Liver (tissue), 8 donors: ENCODE measurements at regions not wholly inside any gene's neighbourhood (a gene's known extent, or its start where the extent isn't known, plus 50 kb on each side); places are given as distances from the start of the nearest gene placed in this dataset.
A peak's percentile ranks its signal among the peaks of the same experiment; 100 is the strongest.

Experiments used
- DNase-seq: peaks from one replicate; pipeline ENCODE4 v3.0.0-alpha.2; 2017; ENCODE audit warnings: low spot score
- H3K27ac ChIP-seq, 2 donors: one replicate each; pipeline ENCODE4 v1.7.0; 2013; ENCODE audit warnings: inconsistent platforms in 2 of 2, low read length in 2 of 2, control low read depth in 1 of 2, low read depth in 1 of 2, mild to moderate bottlenecking in 1 of 2
- H3K27me3 ChIP-seq, 4 donors: one replicate each; pipeline versions ENCODE4 v1.6.1 to v1.7.0; 2013; ENCODE audit warnings: low read length in 3 of 4, inconsistent platforms in 1 of 4, mild to moderate bottlenecking in 1 of 4, moderate library complexity in 1 of 4; ENCODE audit not compliant: control insufficient read depth in 4 of 4, insufficient read depth in 4 of 4
- H3K36me3 ChIP-seq, 4 donors: one replicate each; pipeline versions ENCODE4 v1.6.1 to v1.7.0; 2013; ENCODE audit warnings: low read length in 3 of 4, mild to moderate bottlenecking in 3 of 4, low read depth in 1 of 4, moderate library complexity in 1 of 4; ENCODE audit not compliant: control insufficient read depth in 4 of 4, insufficient read depth in 3 of 4
- H3K4me1 ChIP-seq, 4 donors: one replicate each; pipeline versions ENCODE4 v1.6.1 to v1.7.0; 2013; ENCODE audit warnings: low read length in 3 of 4, mild to moderate bottlenecking in 3 of 4, moderate library complexity in 1 of 4; ENCODE audit not compliant: control insufficient read depth in 4 of 4, insufficient read depth in 4 of 4
- H3K4me3 ChIP-seq, 3 donors: one replicate each; pipeline versions ENCODE4 v1.6.1 to v1.7.0; 2013; ENCODE audit warnings: low read length in 3 of 3, control low read depth in 1 of 3, low read depth in 1 of 3, mild to moderate bottlenecking in 1 of 3
- H3K9ac ChIP-seq, 2 donors: one replicate each; pipeline ENCODE4 v1.7.0; 2013; ENCODE audit warnings: low read length in 2 of 2, mild to moderate bottlenecking in 2 of 2, moderate library complexity in 2 of 2, control low read depth in 1 of 2, low read depth in 1 of 2
- H3K9me3 ChIP-seq, 4 donors: one replicate each; pipeline versions ENCODE4 v1.6.1 to v1.7.0; 2013; ENCODE audit warnings: low read length in 3 of 4; ENCODE audit not compliant: control insufficient read depth in 4 of 4
- EGR1 ChIP-seq, 2 donors: IDR thresholded peaks; 2 replicates each; pipeline ENCODE4 v1.6.1; 2016 to 2018; ENCODE audit warnings: antibody characterized with exemption in 2 of 2, low read depth in 2 of 2
- FOXA1 ChIP-seq: IDR thresholded peaks from 2 replicates; pipeline ENCODE4 v1.6.1; 2016; ENCODE audit warnings: antibody characterized with exemption
- FOXA2 ChIP-seq: IDR thresholded peaks from 2 replicates; pipeline ENCODE4 v1.6.1; 2016; ENCODE audit warnings: antibody characterized with exemption
- GABPA ChIP-seq, 2 donors: IDR thresholded peaks in 1 of 2; conservative IDR thresholded peaks in 1 of 2; 2 replicates each; pipeline ENCODE4 v1.6.1; 2016; ENCODE audit warnings: antibody characterized with exemption in 2 of 2, mild to moderate bottlenecking in 1 of 2, moderate library complexity in 1 of 2
- HNF4A ChIP-seq, 2 donors: conservative IDR thresholded peaks; 2 replicates each; pipeline ENCODE4 v1.6.1; 2016; ENCODE audit warnings: antibody characterized with exemption in 2 of 2, mild to moderate bottlenecking in 2 of 2
- HNF4G ChIP-seq: IDR thresholded peaks from 2 replicates; pipeline ENCODE4 v1.6.1; 2016; ENCODE audit warnings: antibody characterized with exemption
- JUND ChIP-seq, 2 donors: IDR thresholded peaks; 2 replicates each; pipeline ENCODE4 v1.6.1; 2016; ENCODE audit warnings: antibody characterized with exemption in 2 of 2
- NR2F2 ChIP-seq: IDR thresholded peaks from 2 replicates; pipeline ENCODE4 v1.6.1; 2016; ENCODE audit warnings: antibody characterized with exemption
- RAD21 ChIP-seq, 2 donors: IDR thresholded peaks; 2 replicates each; pipeline ENCODE4 v1.6.1; 2016; ENCODE audit warnings: antibody characterized with exemption in 2 of 2, mild to moderate bottlenecking in 2 of 2
- RXRA ChIP-seq, 2 donors: IDR thresholded peaks; 2 replicates each; pipeline ENCODE4 v1.6.1; 2017 to 2018; ENCODE audit warnings: antibody characterized with exemption in 2 of 2, mild to moderate bottlenecking in 1 of 2
- SP1 ChIP-seq: IDR thresholded peaks from 2 replicates; pipeline ENCODE4 v1.6.1; 2018; ENCODE audit warnings: antibody characterized with exemption, mild to moderate bottlenecking
- TAF1 ChIP-seq: conservative IDR thresholded peaks from 2 replicates; pipeline ENCODE4 v1.6.1; 2016; ENCODE audit warnings: antibody characterized with exemption, mild to moderate bottlenecking
- YY1 ChIP-seq: IDR thresholded peaks from 2 replicates; pipeline ENCODE4 v1.6.1; 2016; ENCODE audit warnings: antibody characterized with exemption, mild to moderate bottlenecking
- WGBS: extraction: QIAGEN DNeasy Blood & Tissue Kit; methylation state at CpG from one replicate; pipeline ENCODE4 v1.1.7; 2013; 5-methylcytosine and 5-hydroxymethylcytosine counted together
- TF ChIP-seq, protein P1 (sequence below): IDR thresholded peaks from 2 replicates; pipeline ENCODE4 v1.6.1; 2016; ENCODE audit warnings: antibody characterized with exemption
- TF ChIP-seq, protein P2 (sequence below): IDR thresholded peaks from 2 replicates; pipeline ENCODE4 v1.6.1; 2016; ENCODE audit warnings: antibody characterized with exemption
- TF ChIP-seq, protein P3 (sequence below): IDR thresholded peaks from 2 replicates; pipeline ENCODE4 v1.6.1; 2016; ENCODE audit warnings: antibody characterized with exemption
- TF ChIP-seq, protein P4 (sequence below): fragments of 150-350 bp; IDR thresholded peaks from 2 replicates; pipeline ENCODE4 v1.5.1; 2017; ENCODE audit warnings: improper control_type of control experiment, low read depth, low read length; ENCODE audit not compliant: missing input control
- TF ChIP-seq, protein P5 (sequence below): IDR thresholded peaks from 2 replicates; pipeline ENCODE4 v1.6.1; 2016; ENCODE audit warnings: antibody characterized with exemption, mild to moderate bottlenecking
- donor health status: healthy.
- donor health status: healthy.
- donor health status: healthy.
- donor health status: healthy.
- donor health status: healthy.

DNA sequence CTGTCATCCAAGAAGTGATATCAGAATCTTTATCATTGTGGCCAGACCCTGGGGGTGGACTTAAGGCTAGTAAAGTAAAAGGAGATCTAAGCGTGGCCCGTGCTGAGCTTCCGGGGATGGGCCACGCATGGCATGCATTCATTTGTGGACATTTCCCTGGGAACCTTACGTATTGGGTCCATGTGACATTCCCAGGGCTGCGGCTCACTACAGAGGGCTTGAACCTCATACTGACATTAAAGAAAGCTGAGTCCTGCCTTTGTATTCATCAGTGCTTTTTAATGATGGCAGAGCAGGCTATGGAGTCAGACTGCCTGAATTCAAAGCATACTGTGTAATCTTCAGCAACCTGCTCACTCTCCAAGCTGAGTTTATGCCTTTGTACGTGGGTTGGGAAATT is 152.2 kb upstream of the AFDN start (continued):
- TF ChIP-seq, protein P1, sequence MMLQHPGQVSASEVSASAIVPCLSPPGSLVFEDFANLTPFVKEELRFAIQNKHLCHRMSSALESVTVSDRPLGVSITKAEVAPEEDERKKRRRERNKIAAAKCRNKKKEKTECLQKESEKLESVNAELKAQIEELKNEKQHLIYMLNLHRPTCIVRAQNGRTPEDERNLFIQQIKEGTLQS: no peak
- TF ChIP-seq EGR1 (IDR thresholded peaks at IDR 0.05; ENCODE audit: low read depth in 2 of 2): no peak

DNA sequence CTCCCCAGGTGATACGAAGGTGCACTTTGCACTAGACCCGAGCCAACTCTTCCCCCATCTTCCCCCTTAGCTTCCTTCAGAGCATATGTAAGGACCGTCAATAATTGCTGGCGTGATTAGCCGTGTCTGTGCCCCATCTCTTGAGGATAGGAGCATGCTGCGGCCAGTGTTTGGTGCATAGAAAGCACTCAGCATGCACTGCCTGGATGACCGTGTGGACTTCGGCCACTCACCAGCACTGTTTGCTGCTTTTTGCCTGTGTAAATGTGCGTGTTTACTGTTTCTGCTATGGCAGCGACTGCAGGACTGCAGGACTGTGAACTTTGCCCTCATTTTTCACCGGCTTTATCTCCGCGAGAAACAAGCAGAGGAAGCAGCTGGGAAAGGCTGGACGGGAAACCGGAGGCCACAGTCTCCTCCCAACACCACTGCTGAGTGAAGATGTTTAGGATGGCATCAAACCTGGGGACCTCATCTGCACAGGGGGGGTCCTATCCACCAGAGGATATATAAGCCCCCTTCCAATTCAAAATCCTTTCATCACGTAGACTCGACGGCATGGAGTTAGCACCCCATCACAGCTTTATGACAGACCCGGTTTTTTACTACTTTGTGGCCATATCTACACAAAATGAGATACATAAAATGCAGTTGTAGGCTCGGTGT is 150.6 kb upstream of the AFDN start:
- Histone ChIP-seq H3K4me3 (no peak overlapping the region), H3K9ac (peak overlapping the region; percentile 15 to 36), H3K27ac (peak overlapping the region; percentile 89 to 90), H3K4me1 (peaks cover 16 to 45% (median 34%) of the 10 kb centered on the region in 4 donors), H3K36me3 (no peaks in the 10 kb centered on the region), H3K27me3 (no peaks in the 10 kb centered on the region), H3K9me3 (no peaks in the 10 kb centered on the region)
- peak; percentile 61 for DNase-seq
- WGBS: 23% methylated on average over 20 of the region's 20 CpGs
- TF ChIP-seq, protein P2, sequence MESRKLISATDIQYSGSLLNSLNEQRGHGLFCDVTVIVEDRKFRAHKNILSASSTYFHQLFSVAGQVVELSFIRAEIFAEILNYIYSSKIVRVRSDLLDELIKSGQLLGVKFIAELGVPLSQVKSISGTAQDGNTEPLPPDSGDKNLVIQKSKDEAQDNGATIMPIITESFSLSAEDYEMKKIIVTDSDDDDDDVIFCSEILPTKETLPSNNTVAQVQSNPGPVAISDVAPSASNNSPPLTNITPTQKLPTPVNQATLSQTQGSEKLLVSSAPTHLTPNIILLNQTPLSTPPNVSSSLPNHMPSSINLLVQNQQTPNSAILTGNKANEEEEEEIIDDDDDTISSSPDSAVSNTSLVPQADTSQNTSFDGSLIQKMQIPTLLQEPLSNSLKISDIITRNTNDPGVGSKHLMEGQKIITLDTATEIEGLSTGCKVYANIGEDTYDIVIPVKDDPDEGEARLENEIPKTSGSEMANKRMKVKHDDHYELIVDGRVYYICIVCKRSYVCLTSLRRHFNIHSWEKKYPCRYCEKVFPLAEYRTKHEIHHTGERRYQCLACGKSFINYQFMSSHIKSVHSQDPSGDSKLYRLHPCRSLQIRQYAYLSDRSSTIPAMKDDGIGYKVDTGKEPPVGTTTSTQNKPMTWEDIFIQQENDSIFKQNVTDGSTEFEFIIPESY: peak; percentile 96
- TF ChIP-seq YY1: peak; percentile 93
- TF ChIP-seq JUND (IDR thresholded peaks at IDR 0.05): peak; percentile 76 to 91
- peak in 1 of 2 donors; percentile 75 for TF ChIP-seq GABPA (IDR thresholded peaks at IDR 0.05 in 1 of 2, conservative IDR thresholded peaks at IDR 0.05 in 1 of 2)
- TF ChIP-seq, protein P3, sequence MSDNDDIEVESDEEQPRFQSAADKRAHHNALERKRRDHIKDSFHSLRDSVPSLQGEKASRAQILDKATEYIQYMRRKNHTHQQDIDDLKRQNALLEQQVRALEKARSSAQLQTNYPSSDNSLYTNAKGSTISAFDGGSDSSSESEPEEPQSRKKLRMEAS: peak; percentile 99
- TF ChIP-seq SP1: peak; percentile 100
- peak; percentile 99 for TF ChIP-seq HNF4G
- TF ChIP-seq, protein P4, sequence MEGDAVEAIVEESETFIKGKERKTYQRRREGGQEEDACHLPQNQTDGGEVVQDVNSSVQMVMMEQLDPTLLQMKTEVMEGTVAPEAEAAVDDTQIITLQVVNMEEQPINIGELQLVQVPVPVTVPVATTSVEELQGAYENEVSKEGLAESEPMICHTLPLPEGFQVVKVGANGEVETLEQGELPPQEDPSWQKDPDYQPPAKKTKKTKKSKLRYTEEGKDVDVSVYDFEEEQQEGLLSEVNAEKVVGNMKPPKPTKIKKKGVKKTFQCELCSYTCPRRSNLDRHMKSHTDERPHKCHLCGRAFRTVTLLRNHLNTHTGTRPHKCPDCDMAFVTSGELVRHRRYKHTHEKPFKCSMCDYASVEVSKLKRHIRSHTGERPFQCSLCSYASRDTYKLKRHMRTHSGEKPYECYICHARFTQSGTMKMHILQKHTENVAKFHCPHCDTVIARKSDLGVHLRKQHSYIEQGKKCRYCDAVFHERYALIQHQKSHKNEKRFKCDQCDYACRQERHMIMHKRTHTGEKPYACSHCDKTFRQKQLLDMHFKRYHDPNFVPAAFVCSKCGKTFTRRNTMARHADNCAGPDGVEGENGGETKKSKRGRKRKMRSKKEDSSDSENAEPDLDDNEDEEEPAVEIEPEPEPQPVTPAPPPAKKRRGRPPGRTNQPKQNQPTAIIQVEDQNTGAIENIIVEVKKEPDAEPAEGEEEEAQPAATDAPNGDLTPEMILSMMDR: no peak
- peak; percentile 75 to 93 for TF ChIP-seq EGR1 (IDR thresholded peaks at IDR 0.05; ENCODE audit: low read depth in 2 of 2)
- TF ChIP-seq TAF1: no peak
- TF ChIP-seq FOXA2: peak; percentile 98
- TF ChIP-seq, protein P5, sequence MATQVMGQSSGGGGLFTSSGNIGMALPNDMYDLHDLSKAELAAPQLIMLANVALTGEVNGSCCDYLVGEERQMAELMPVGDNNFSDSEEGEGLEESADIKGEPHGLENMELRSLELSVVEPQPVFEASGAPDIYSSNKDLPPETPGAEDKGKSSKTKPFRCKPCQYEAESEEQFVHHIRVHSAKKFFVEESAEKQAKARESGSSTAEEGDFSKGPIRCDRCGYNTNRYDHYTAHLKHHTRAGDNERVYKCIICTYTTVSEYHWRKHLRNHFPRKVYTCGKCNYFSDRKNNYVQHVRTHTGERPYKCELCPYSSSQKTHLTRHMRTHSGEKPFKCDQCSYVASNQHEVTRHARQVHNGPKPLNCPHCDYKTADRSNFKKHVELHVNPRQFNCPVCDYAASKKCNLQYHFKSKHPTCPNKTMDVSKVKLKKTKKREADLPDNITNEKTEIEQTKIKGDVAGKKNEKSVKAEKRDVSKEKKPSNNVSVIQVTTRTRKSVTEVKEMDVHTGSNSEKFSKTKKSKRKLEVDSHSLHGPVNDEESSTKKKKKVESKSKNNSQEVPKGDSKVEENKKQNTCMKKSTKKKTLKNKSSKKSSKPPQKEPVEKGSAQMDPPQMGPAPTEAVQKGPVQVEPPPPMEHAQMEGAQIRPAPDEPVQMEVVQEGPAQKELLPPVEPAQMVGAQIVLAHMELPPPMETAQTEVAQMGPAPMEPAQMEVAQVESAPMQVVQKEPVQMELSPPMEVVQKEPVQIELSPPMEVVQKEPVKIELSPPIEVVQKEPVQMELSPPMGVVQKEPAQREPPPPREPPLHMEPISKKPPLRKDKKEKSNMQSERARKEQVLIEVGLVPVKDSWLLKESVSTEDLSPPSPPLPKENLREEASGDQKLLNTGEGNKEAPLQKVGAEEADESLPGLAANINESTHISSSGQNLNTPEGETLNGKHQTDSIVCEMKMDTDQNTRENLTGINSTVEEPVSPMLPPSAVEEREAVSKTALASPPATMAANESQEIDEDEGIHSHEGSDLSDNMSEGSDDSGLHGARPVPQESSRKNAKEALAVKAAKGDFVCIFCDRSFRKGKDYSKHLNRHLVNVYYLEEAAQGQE: peak; percentile 94
- TF ChIP-seq, protein P1: peak; percentile 88
- TF ChIP-seq HNF4A (conservative IDR thresholded peaks at IDR 0.05): peak; percentile 98 to 100
- TF ChIP-seq FOXA1: peak; percentile 100
- peak; percentile 99 to 100 for TF ChIP-seq RXRA (IDR thresholded peaks at IDR 0.05)
- TF ChIP-seq NR2F2: peak; percentile 99
- peak; percentile 79 to 84 for TF ChIP-seq RAD21 (IDR thresholded peaks at IDR 0.05)
